ENCODE measurements at regions not wholly inside any gene's neighbourhood (a gene's known extent, or its start where the extent isn't known, plus 50 kb on each side); places are given as distances from the start of the nearest gene placed in this dataset.

- no peaks in the 10 kb centered on the region for H3K36me3 ChIP-seq (ENCODE audit: control insufficient read depth in 5 of 5, insufficient read depth in 5 of 5, low read length in 5 of 5)
- no peaks in the 10 kb centered on the region for H3K27me3 ChIP-seq (ENCODE audit: control insufficient read depth in 5 of 5, insufficient read depth in 4 of 5, low read length in 5 of 5)
- H3K4me1 ChIP-seq (ENCODE audit: control insufficient read depth in 5 of 5, insufficient read depth in 5 of 5, low read length in 5 of 5): no peaks in the 10 kb centered on the region
- H3K9ac ChIP-seq (ENCODE audit: low read length in 5 of 5): no peak overlapping the region
- no peak overlapping the region for H3K4me3 ChIP-seq (ENCODE audit: low read depth in 1 of 5, low read length in 5 of 5)
- H3K27ac ChIP-seq (ENCODE audit: low read depth, low read length): no peak overlapping the region
- peaks cover 0 to 2% (median 0%) of the 10 kb centered on the region in 5 donors for H3K9me3 ChIP-seq (ENCODE audit: control insufficient read depth in 5 of 5, low read length in 5 of 5)
Observed at GRCh38 chr3:31472479-31473390, 60.0 kb upstream of the STT3B start.

GRCh38 chr3:31476209-31476608 lies 56.5 kb upstream of the STT3B start:
- no peaks in the 10 kb centered on the region for H3K4me1 ChIP-seq (ENCODE audit: control insufficient read depth in 5 of 5, insufficient read depth in 5 of 5, low read length in 5 of 5)
- no peaks in the 10 kb centered on the region for H3K27me3 ChIP-seq (ENCODE audit: control insufficient read depth in 5 of 5, insufficient read depth in 4 of 5, low read length in 5 of 5)
- H3K36me3 ChIP-seq (ENCODE audit: control insufficient read depth in 5 of 5, insufficient read depth in 5 of 5, low read length in 5 of 5): no peaks in the 10 kb centered on the region
- peaks cover 0 to 7% (median 4%) of the 10 kb centered on the region in 5 donors for H3K9me3 ChIP-seq (ENCODE audit: control insufficient read depth in 5 of 5, low read length in 5 of 5)
- no peak overlapping the region for H3K4me3 ChIP-seq (ENCODE audit: low read depth in 1 of 5, low read length in 5 of 5)
- H3K9ac ChIP-seq (ENCODE audit: low read length in 5 of 5): no peak overlapping the region
- no peak overlapping the region for H3K27ac ChIP-seq (ENCODE audit: low read depth, low read length)

- H3K9ac ChIP-seq (ENCODE audit: low read length in 5 of 5): no peak overlapping the region
- no peak overlapping the region for H3K4me3 ChIP-seq (ENCODE audit: low read depth in 1 of 5, low read length in 5 of 5)
- H3K9me3 ChIP-seq (ENCODE audit: control insufficient read depth in 5 of 5, low read length in 5 of 5): peaks cover 0 to 7% (median 4%) of the 10 kb centered on the region in 5 donors
- no peaks in the 10 kb centered on the region for H3K36me3 ChIP-seq (ENCODE audit: control insufficient read depth in 5 of 5, insufficient read depth in 5 of 5, low read length in 5 of 5)
- no peaks in the 10 kb centered on the region for H3K27me3 ChIP-seq (ENCODE audit: control insufficient read depth in 5 of 5, insufficient read depth in 4 of 5, low read length in 5 of 5)
- no peaks in the 10 kb centered on the region for H3K4me1 ChIP-seq (ENCODE audit: control insufficient read depth in 5 of 5, insufficient read depth in 5 of 5, low read length in 5 of 5)
- H3K27ac ChIP-seq (ENCODE audit: low read depth, low read length): no peak overlapping the region
Observed at GRCh38 chr3:31479431-31479830, 53.3 kb upstream of the STT3B start.

- Histone ChIP-seq H3K36me3 (ENCODE audit: control insufficient read depth in 5 of 5, insufficient read depth in 5 of 5, low read length in 5 of 5) (no peaks in the 10 kb centered on the region), H3K9ac (ENCODE audit: low read length in 5 of 5) (no peak overlapping the region), H3K27me3 (ENCODE audit: control insufficient read depth in 5 of 5, insufficient read depth in 4 of 5, low read length in 5 of 5) (no peaks in the 10 kb centered on the region), H3K27ac (ENCODE audit: low read depth, low read length) (no peak overlapping the region), H3K4me1 (ENCODE audit: control insufficient read depth in 5 of 5, insufficient read depth in 5 of 5, low read length in 5 of 5) (no peaks in the 10 kb centered on the region), H3K9me3 (ENCODE audit: control insufficient read depth in 5 of 5, low read length in 5 of 5) (peaks cover 0 to 7% (median 4%) of the 10 kb centered on the region in 5 donors), H3K4me3 (ENCODE audit: low read depth in 1 of 5, low read length in 5 of 5) (no peak overlapping the region)
Observed at GRCh38 chr3:31481697-31482096, 51.0 kb upstream of the STT3B start.

GRCh38 chr3:31482493-31483200 lies 50.1 kb upstream of the STT3B start:
- Histone ChIP-seq H3K9ac (ENCODE audit: low read length in 5 of 5) (no peak overlapping the region), H3K27ac (ENCODE audit: low read depth, low read length) (no peak overlapping the region), H3K4me3 (ENCODE audit: low read depth in 1 of 5, low read length in 5 of 5) (no peak overlapping the region), H3K4me1 (ENCODE audit: control insufficient read depth in 5 of 5, insufficient read depth in 5 of 5, low read length in 5 of 5) (no peaks in the 10 kb centered on the region), H3K9me3 (ENCODE audit: control insufficient read depth in 5 of 5, low read length in 5 of 5) (peaks cover 0 to 7% (median 4%) of the 10 kb centered on the region in 5 donors), H3K27me3 (ENCODE audit: control insufficient read depth in 5 of 5, insufficient read depth in 4 of 5, low read length in 5 of 5) (no peaks in the 10 kb centered on the region), H3K36me3 (ENCODE audit: control insufficient read depth in 5 of 5, insufficient read depth in 5 of 5, low read length in 5 of 5) (no peaks in the 10 kb centered on the region)

All from subcutaneous abdominal adipose tissue (tissue), 5 donors.